Activated effector memory CD4-positive, alpha-beta T cell treated with Interleukin-2 at 50 U/mL for 16 hours (primary cell): ENCODE measurements at regions not wholly inside any gene's neighbourhood (a gene's known extent, or its start where the extent isn't known, plus 50 kb on each side); places are given as distances from the start of the nearest gene placed in this dataset.
"Not testable (repeated sequence)": the region's sequence is repeated elsewhere in the genome, so short reads cannot be mapped to it uniquely, and the experiment has no call there.

Source experiments
- DNase-seq: peaks from one replicate; pipeline ENCODE4 v3.0.0-alpha.2; 2020

DNA sequence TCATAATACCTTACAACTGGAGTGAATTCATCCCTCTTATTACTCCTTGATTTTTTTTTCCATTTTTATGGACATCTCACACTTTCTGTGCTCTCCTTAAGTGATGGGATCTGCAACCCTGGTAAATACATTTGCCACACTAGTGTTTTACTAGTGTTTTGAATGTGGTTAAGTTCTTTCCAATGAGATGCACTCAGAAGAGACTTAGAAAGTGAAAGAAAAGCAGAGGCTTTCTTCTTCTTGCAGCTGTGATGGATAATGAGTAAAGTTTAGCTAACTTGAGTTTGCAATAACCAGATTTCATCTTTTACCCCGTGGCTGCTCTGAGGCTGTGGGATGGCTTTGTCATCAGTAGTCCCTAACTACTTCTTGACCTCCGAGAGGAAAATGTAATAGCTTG lies 1248.4 kb downstream of the NSUN3 start:
- no peak for DNase-seq

GRCh38 chr3:95312650-95313049 lies 1249.8 kb downstream of the NSUN3 start:
- no peak for DNase-seq

- no peak for DNase-seq
Observed at GRCh38 chr3:95319921-95320494, 1257.1 kb downstream of the NSUN3 start.

GRCh38 chr3:95327478-95327877 lies 1264.6 kb downstream of the NSUN3 start:
- DNase-seq: no peak

DNA sequence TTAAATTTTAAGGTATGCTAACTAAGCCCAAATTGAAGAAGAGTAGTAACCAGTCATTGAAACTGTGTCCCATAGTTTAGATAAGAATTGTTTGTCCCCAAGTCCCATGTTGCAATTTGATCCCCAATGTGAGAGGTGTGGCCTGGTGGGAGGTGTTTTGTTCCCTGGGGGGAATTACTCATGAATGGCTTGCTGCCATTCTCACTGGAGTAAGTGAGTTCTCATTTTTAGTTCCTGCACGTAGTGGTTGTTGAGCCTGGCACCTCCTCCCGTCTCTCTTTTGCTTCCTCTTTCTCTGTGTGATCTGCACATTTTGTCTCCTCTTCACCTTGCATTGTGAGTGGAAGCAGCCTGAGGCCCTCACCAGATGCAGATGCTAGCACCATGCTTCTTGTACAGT lies 1271.0 kb downstream of the NSUN3 start:
- DNase-seq: no peak

- DNase-seq: no peak
Observed at GRCh38 chr3:95334461-95334860, 1271.6 kb downstream of the NSUN3 start.

GRCh38 chr3:95335517-95335916 lies 1272.7 kb downstream of the NSUN3 start:
- DNase-seq: no peak

DNA sequence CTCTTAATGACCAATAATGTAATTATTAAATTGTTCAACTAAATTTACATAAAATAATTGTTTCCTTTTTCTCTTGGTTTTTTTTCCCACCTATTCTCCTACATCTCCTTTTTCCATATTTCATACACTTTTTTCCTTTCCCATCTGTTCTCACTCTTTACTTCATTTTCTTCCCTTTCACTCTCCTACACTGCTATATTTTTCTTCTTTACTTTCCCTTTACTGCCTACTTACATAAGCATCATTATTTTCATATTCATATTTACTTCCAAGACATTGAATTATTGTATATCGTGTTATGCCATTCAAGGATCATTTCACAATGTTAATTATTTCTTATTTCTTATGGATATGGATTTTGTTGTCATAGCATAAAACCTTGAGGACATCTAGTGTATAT lies 1275.6 kb downstream of the NSUN3 start:
- no peak for DNase-seq

DNA sequence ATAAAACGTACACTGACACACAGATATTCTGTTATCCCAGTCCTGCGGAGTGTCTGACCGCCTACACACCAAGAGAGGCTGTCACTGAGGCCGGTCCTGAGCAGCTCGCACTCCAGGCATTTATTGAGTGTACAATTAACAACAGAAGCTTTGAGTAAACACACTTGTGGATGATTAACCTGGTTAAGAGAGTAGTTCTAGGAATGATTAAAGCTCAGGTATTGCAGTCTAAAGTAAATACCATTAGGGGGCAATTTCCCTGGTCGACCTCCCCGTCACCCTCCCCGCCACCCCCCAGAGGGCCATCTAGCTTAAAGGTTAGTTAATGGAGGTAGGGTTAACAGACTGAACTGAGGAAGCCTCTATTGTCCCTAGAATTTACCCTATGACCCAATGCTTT lies 1278.5 kb downstream of the NSUN3 start:
- no peak for DNase-seq

- DNase-seq: no peak
Observed at GRCh38 chr3:95343228-95343627, 1280.4 kb downstream of the NSUN3 start.

DNA sequence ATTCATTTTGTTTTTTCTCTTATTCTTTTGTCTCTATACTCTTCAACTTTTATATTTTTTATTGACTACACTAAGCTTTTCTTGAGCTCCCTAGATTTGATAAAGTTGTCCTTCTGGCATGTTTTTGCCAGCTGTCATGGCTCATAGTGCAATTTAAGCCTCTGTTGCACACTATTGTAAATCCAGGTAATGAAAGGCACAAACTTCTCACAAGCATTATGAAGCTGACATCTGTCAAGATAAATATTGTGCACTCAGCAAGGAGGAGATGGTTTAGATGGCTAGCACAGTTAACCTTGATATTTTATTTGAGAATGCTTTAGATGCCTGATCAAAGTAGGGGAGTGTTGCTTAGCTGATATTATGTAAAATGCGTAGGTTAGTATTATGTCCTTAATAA lies 1280.9 kb downstream of the NSUN3 start:
- no peak for DNase-seq

GRCh38 chr3:95347936-95348335 lies 1285.1 kb downstream of the NSUN3 start:
- DNase-seq: not testable (repeated sequence)

- DNase-seq: no peak
Observed at GRCh38 chr3:95348879-95349278, 1286.0 kb downstream of the NSUN3 start.

DNA sequence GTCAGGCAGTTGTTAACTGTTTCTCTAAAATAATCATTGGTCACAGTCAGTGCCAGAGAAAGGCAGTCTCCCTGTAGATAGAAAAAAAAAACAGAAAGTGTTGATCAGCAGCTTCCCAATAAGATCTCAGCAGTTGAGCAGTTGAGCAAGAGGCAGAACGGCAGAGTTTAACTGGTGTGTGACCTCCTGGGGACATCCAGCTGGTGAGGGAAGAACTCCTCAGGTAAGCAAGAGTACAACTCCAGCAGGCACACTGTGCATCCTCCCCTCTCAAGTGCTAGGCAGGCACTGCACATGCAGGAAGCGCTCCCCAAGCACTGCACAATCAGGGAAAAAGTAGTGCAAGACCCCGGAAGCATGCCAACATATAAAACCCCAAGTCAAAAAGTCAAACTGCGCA lies 1287.2 kb downstream of the NSUN3 start:
- no peak for DNase-seq

DNA sequence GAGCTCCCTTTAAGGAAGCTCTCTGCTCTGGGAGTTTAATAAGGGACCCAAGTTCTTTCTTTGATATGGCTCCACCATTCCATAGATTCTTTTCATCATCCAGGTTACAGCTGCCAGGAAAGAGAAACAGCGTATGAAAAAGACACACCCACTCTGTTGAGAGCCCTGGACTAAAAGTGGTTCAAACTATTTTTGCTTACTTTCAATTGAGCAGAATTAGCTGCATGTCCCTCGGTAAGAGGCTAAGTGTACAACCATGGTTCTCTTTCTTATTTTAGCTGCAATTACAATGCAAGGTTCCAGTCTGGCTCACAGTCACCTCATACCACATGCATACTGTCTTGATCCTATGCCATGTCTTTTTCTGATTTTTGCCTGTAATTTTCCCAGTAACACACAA lies 1288.3 kb downstream of the NSUN3 start:
- DNase-seq: no peak

- no peak for DNase-seq
Observed at GRCh38 chr3:95352471-95352870, 1289.6 kb downstream of the NSUN3 start.

GRCh38 chr3:95354489-95354888 lies 1291.6 kb downstream of the NSUN3 start:
- DNase-seq: no peak

DNA sequence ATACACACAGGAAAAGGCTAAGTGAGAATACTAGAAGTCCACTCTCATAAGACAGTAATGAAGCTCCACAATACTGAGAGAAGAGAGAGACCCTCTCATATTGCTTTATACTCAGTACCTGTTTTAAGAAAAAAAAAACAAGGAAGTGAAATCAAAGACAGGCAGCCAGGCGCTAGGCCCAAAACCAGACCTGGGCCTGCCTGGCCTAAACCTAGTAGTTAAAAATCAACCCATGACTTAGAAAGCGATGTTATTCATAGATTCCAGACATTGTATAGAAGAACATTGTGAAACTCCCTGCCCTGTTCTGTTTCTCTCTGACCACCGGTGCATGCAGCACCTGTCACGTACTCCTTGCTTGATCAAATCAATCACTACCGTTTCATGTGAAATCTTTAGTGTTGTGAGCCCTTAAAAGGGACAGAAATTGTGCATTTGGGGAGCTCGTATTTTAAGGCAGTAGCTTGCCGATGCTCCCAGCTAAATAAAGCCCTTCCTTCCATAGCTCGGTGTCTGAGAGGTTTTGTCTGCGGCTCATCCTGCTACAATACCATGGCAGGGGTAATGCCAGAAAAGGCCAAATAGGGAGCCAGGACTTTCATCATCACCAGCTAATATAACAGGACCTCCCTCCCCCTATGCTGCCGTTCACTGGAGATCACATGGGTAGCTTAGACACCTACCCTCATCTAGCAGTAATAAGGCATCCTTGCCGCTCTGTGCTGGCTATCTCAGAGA lies 1294.1 kb downstream of the NSUN3 start:
- no peak for DNase-seq

GRCh38 chr3:95387242-95388021 lies 1324.6 kb downstream of the NSUN3 start:
- DNase-seq: no peak

- no peak for DNase-seq
Observed at GRCh38 chr3:95389725-95390313, 1327.0 kb downstream of the NSUN3 start.

DNA sequence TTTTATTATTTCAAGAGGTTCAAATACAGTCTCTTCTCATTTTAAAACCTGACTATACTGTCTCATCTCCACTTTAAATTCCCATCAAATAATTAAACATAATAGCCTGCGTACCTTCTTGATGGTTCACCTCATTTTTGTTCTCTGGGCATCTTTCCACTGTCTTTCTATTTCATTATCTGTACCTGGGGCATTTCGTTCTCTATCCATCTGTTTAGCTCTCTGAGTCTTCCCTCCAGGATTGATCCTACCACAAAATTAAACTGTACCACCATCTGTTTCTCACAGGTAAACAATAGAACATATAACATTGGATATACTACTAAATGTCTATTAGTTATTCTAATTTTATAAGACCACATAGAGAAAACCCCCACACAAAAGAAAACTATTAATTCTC lies 1331.4 kb downstream of the NSUN3 start:
- no peak for DNase-seq

- no peak for DNase-seq
Observed at GRCh38 chr3:95399585-95399984, 1336.7 kb downstream of the NSUN3 start.

DNA sequence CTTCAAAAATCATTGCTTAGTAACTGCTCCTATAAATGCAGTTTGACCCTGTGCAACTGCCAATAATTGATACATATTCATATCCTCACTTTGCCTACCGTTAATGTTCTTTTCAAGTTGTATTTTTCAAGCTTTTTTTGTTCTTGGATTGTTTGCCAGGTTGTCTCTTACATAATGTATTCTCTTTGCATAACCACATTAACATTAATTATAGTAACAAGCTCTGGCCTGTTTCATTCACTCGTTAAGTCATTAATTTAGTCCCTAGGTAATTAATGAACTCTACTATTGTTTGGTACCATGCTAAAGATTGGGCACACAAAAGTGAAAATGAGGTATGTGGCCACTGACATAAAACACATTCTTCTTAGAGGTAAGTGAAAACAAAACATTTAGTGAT lies 1338.8 kb downstream of the NSUN3 start:
- no peak for DNase-seq
